Esophagus squamous epithelium (tissue), 4 donors: ENCODE measurements at regions not wholly inside any gene's neighbourhood (a gene's known extent, or its start where the extent isn't known, plus 50 kb on each side); places are given as distances from the start of the nearest gene placed in this dataset.
"Not testable (repeated sequence)": the region's sequence is repeated elsewhere in the genome, so short reads cannot be mapped to it uniquely, and the experiment has no call there.

ENCODE experiments used
- CTCF ChIP-seq, 6 experiments: fragments of 450-650 bp in 4 of 6; fragments of 200-600 bp in 2 of 6; sonication (generic) in 2 of 6; IDR thresholded peaks; one replicate each; pipeline ENCODE4 v1.5.1; 2016 to 2019; ENCODE audit warnings: antibody characterized with exemption in 6 of 6, mild to moderate bottlenecking in 4 of 6, moderate library complexity in 4 of 6
- POLR2A ChIP-seq, 4 donors: fragments of 450-650 bp; IDR thresholded peaks; one replicate each; pipeline ENCODE4 v1.6.1; 2017; ENCODE audit warnings: antibody characterized with exemption in 4 of 4, mild to moderate bottlenecking in 4 of 4, moderate library complexity in 3 of 4

GRCh38 chr1:112160214-112160613 is 170.7 kb upstream of the KCND3 start:
- TF ChIP-seq POLR2A, CTCF (IDR thresholded peaks at IDR 0.05): not testable (repeated sequence)
